Lung (tissue), 11 donors: ENCODE measurements at regions not wholly inside any gene's neighbourhood (a gene's known extent, or its start where the extent isn't known, plus 50 kb on each side); places are given as distances from the start of the nearest gene placed in this dataset.

Source experiments
- ATAC-seq: fragments of 200-7000 bp; cut with Tn5 transposase; one replicate; pipeline ENCODE4 v1.9.1; 2020; ENCODE audit warnings: moderate number of reproducible peaks; ENCODE audit not compliant: insufficient read depth, low FRiP score
- DNase-seq, 3 donors: peaks; one replicate each; pipeline ENCODE4 v3.0.0-alpha.2; 2013 to 2017
- H3K27ac ChIP-seq, 2 donors: one replicate each; pipeline ENCODE4 v1.5.1; 2013; ENCODE audit warnings: mild to moderate bottlenecking in 2 of 2, moderate library complexity in 2 of 2, control low read depth in 1 of 2, inconsistent platforms in 1 of 2, low read depth in 1 of 2, low read length in 1 of 2
- H3K27me3 ChIP-seq, 3 donors: one replicate each; pipeline ENCODE4 v1.5.1; 2013; ENCODE audit warnings: low read length in 2 of 3; ENCODE audit not compliant: control insufficient read depth in 3 of 3, insufficient read depth in 3 of 3
- H3K36me3 ChIP-seq, 4 donors: one replicate each; pipeline ENCODE4 v1.5.1; 2013; ENCODE audit warnings: low read length in 4 of 4, mild to moderate bottlenecking in 1 of 4, moderate library complexity in 1 of 4; ENCODE audit not compliant: control insufficient read depth in 4 of 4, insufficient read depth in 4 of 4
- H3K4me1 ChIP-seq, 5 donors: one replicate each; pipeline ENCODE4 v1.5.1; 2013; ENCODE audit warnings: low read length in 5 of 5, mild to moderate bottlenecking in 2 of 5, moderate library complexity in 1 of 5; ENCODE audit not compliant: control insufficient read depth in 5 of 5, insufficient read depth in 5 of 5
- H3K4me3 ChIP-seq: one replicate; pipeline ENCODE4 v1.5.1; 2013; ENCODE audit warnings: mild to moderate bottlenecking, control low read depth, moderate library complexity
- H3K9ac ChIP-seq, 2 donors: one replicate each; pipeline ENCODE4 v1.5.1; 2013; ENCODE audit warnings: low read length in 2 of 2, control low read depth in 1 of 2; ENCODE audit not compliant: insufficient read depth in 1 of 2
- H3K9me3 ChIP-seq, 4 donors: one replicate each; pipeline ENCODE4 v1.5.1; 2013; ENCODE audit warnings: low read length in 3 of 4, mild to moderate bottlenecking in 1 of 4, moderate library complexity in 1 of 4; ENCODE audit not compliant: control insufficient read depth in 4 of 4, insufficient read depth in 3 of 4
- CTCF ChIP-seq: IDR thresholded peaks from 2 replicates; pipeline ENCODE4 v1.5.1; 2012; ENCODE audit warnings: mild to moderate bottlenecking; ENCODE audit errors: control extremely low read depth, extremely low read depth
- WGBS, 2 donors: extraction: QIAGEN DNeasy Blood & Tissue Kit; methylation state at CpG; one replicate each; pipeline ENCODE4 v1.1.7; 2013; 5-methylcytosine and 5-hydroxymethylcytosine counted together
- donor health status: control.
- donor health status: control.
- donor health status: Bipolar disorder and iron deficiency.
- donor health status: healthy.
- donor health status: DM: yes; HTN: yes; CAD: no.

- no peak overlapping the region for H3K9ac ChIP-seq
- H3K4me3 ChIP-seq, result no peak overlapping the region
- no peak for ATAC-seq
- H3K27ac ChIP-seq, result no peak overlapping the region
- no peak for DNase-seq
- TF ChIP-seq CTCF, result no peak
- H3K4me1 ChIP-seq, result peaks cover 0 to 7% (median 0%) of the 10 kb centered on the region in 5 donors
- 84 to 89% methylated on average over 11 of the region's 11 CpGs for WGBS, 2 donors
- H3K9me3 ChIP-seq, result peaks cover 0 to 2% (median 0%) of the 10 kb centered on the region in 4 donors
- H3K27me3 ChIP-seq, result no peaks in the 10 kb centered on the region
- H3K36me3 ChIP-seq, result no peaks in the 10 kb centered on the region
Measured at GRCh38 chr15:95068701-95069521, 837.5 kb downstream of the MCTP2 start.

GRCh38 chr15:95075792-95076677 is 844.7 kb downstream of the MCTP2 start:
- ATAC-seq, result no peak
- no peak for TF ChIP-seq CTCF
- DNase-seq, result no peak
- Histone ChIP-seq H3K4me1 (peaks cover 0 to 7% (median 0%) of the 10 kb centered on the region in 5 donors), H3K27ac (no peak overlapping the region), H3K36me3 (no peaks in the 10 kb centered on the region), H3K9ac (no peak overlapping the region), H3K27me3 (no peaks in the 10 kb centered on the region), H3K4me3 (no peak overlapping the region), H3K9me3 (peaks cover 0 to 3% (median 0%) of the 10 kb centered on the region in 4 donors)
- WGBS, 2 donors, result 75 to 83% methylated on average over 13 of the region's 13 CpGs

GRCh38 chr15:95076678-95076990 is 845.3 kb downstream of the MCTP2 start:
- H3K9ac ChIP-seq, result no peak overlapping the region
- peaks cover 0 to 7% (median 0%) of the 10 kb centered on the region in 5 donors for H3K4me1 ChIP-seq
- no peak overlapping the region for H3K27ac ChIP-seq
- no peak for DNase-seq
- no peaks in the 10 kb centered on the region for H3K27me3 ChIP-seq
- no peak overlapping the region for H3K4me3 ChIP-seq
- H3K36me3 ChIP-seq, result no peaks in the 10 kb centered on the region
- ATAC-seq, result no peak
- H3K9me3 ChIP-seq, result peaks cover 0 to 3% (median 0%) of the 10 kb centered on the region in 4 donors
- no peak for TF ChIP-seq CTCF
